Upper lobe of left lung (tissue), 6 donors: ENCODE measurements at regions not wholly inside any gene's neighbourhood (a gene's known extent, or its start where the extent isn't known, plus 50 kb on each side); places are given as distances from the start of the nearest gene placed in this dataset.

Experiments
- ATAC-seq, 2 donors: fragments of 200-7000 bp; cut with Tn5 transposase; one replicate each; pipeline ENCODE4 v1.9.1; 2022; ENCODE audit warnings: mild to moderate bottlenecking in 2 of 2, moderate library complexity in 2 of 2; ENCODE audit not compliant: low FRiP score in 2 of 2
- DNase-seq, 2 donors: peaks; one replicate each; pipeline ENCODE4 v3.0.0-alpha.2; 2019 to 2020
- H3K27ac ChIP-seq, 4 donors: fragments of 200-600 bp; sonication (generic); one replicate each; pipeline ENCODE4 v1.5.1; 2016 to 2019
- H3K27me3 ChIP-seq, 4 donors: fragments of 200-600 bp; sonication (generic); one replicate each; pipeline ENCODE4 v1.5.1; 2017 to 2019
- H3K36me3 ChIP-seq, 4 donors: fragments of 200-600 bp; sonication (generic); one replicate each; pipeline ENCODE4 v1.5.1; 2016 to 2019
- H3K4me1 ChIP-seq, 4 donors: fragments of 200-600 bp; sonication (generic); one replicate each; pipeline ENCODE4 v1.5.1; 2018 to 2019
- H3K4me3 ChIP-seq, 4 donors: fragments of 200-600 bp; sonication (generic); one replicate each; pipeline ENCODE4 v1.5.1; 2017 to 2019; ENCODE audit warnings: mild to moderate bottlenecking in 2 of 4, moderate library complexity in 1 of 4
- H3K9me3 ChIP-seq, 4 donors: fragments of 200-600 bp; sonication (generic); one replicate each; pipeline ENCODE4 v1.5.1; 2018 to 2019
- EP300 ChIP-seq, 4 donors: sonication (generic); formaldehyde crosslinking; IDR thresholded peaks; one replicate each; pipeline ENCODE4 v1.5.1; 2017; ENCODE audit warnings: antibody characterized with exemption in 4 of 4, control low read depth in 2 of 4
- POLR2A ChIP-seq, 4 donors: fragments of 450-650 bp; IDR thresholded peaks; one replicate each; pipeline ENCODE4 v1.5.1; 2016 to 2017; ENCODE audit warnings: antibody characterized with exemption in 4 of 4, mild to moderate bottlenecking in 2 of 4
- POLR2AphosphoS5 ChIP-seq, 2 donors: sonication (generic); formaldehyde crosslinking; IDR thresholded peaks; one replicate each; pipeline ENCODE4 v1.5.1; 2017; ENCODE audit warnings: antibody characterized with exemption in 2 of 2
- WGBS, 2 donors: methylation state at CpG; one replicate each; pipeline ENCODE4 v1.1.5; 2017 to 2018; 5-methylcytosine and 5-hydroxymethylcytosine counted together
- TF ChIP-seq, protein P1 (sequence below), 6 experiments: fragments of 450-650 bp in 4 of 6; fragments of 200-600 bp in 2 of 6; sonication (generic) in 2 of 6; IDR thresholded peaks; one replicate each; pipeline ENCODE4 v1.5.1; 2016 to 2019; ENCODE audit warnings: antibody characterized with exemption in 6 of 6
- donor health status: DM: no; HTN: no; CAD: no; lungs with moderate emphysema.
- donor health status: DM: no; HTN: yes; CAD: no; lungs with severe emphysema.

DNA sequence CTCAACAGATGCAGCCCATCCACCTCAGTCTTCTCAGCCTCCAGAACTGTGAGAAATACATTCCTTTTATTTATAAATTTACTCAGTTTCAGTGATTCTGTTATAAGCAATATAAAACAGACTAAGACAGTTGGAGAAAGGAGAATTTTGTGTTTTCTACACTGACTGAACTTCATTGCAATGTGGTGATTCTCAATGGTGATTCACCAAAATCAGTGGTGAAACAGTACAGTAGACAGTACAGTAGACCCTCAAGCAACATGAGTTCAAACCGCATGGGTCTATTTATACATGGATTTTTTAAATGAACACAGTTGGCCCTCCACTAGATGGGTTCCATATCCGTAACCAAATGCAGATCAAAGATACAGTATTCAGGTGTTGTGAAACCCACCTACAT lies 403.1 kb upstream of the TGFBR2 start:
- no peaks in the 10 kb centered on the region for H3K9me3 ChIP-seq
- peaks cover 0 to 4% (median under 1%) of the 10 kb centered on the region in 4 donors for H3K4me1 ChIP-seq
- no peak overlapping the region for H3K4me3 ChIP-seq
- H3K27me3 ChIP-seq: no peaks in the 10 kb centered on the region
- H3K27ac ChIP-seq: no peak overlapping the region
- TF ChIP-seq EP300 (IDR thresholded peaks at IDR 0.05): no peak
- TF ChIP-seq POLR2AphosphoS5 (IDR thresholded peaks at IDR 0.05): no peak
- TF ChIP-seq POLR2A (IDR thresholded peaks at IDR 0.05): no peak
- TF ChIP-seq, protein P1, sequence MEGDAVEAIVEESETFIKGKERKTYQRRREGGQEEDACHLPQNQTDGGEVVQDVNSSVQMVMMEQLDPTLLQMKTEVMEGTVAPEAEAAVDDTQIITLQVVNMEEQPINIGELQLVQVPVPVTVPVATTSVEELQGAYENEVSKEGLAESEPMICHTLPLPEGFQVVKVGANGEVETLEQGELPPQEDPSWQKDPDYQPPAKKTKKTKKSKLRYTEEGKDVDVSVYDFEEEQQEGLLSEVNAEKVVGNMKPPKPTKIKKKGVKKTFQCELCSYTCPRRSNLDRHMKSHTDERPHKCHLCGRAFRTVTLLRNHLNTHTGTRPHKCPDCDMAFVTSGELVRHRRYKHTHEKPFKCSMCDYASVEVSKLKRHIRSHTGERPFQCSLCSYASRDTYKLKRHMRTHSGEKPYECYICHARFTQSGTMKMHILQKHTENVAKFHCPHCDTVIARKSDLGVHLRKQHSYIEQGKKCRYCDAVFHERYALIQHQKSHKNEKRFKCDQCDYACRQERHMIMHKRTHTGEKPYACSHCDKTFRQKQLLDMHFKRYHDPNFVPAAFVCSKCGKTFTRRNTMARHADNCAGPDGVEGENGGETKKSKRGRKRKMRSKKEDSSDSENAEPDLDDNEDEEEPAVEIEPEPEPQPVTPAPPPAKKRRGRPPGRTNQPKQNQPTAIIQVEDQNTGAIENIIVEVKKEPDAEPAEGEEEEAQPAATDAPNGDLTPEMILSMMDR (IDR thresholded peaks at IDR 0.05): no peak
- DNase-seq: no peak
- no peak for ATAC-seq
- 97 to 100% methylated on average over 2 of the region's 2 CpGs for WGBS, 2 donors
- no peaks in the 10 kb centered on the region for H3K36me3 ChIP-seq

DNA sequence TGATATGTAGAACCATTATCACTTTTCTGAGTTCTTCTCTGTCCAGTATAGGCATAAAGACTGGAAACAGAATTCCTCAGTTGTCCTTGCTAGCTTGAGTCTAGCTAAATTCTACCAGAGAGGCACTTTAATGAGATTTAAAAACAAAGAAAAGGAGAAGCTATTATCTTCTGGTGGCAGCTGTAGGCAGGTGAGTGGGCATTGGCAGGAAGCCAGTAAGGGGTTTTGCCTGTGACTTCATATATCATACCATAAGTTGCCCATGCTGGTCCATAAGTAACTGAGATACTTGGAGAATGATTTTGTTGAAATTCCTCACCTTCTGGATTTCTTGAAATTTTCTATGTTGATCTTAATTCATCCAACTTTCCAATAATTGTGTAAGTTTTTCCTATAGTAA lies 402.3 kb upstream of the TGFBR2 start:
- no peaks in the 10 kb centered on the region for H3K27me3 ChIP-seq
- H3K4me3 ChIP-seq: no peak overlapping the region
- no peaks in the 10 kb centered on the region for H3K36me3 ChIP-seq
- DNase-seq (no peak), ATAC-seq (no peak)
- H3K27ac ChIP-seq: no peak overlapping the region
- TF ChIP-seq POLR2AphosphoS5 (IDR thresholded peaks at IDR 0.05): no peak
- TF ChIP-seq POLR2A (IDR thresholded peaks at IDR 0.05): no peak
- no peak for TF ChIP-seq EP300 (IDR thresholded peaks at IDR 0.05)
- TF ChIP-seq, protein P1 (IDR thresholded peaks at IDR 0.05): no peak
- no peaks in the 10 kb centered on the region for H3K4me1 ChIP-seq
- no peaks in the 10 kb centered on the region for H3K9me3 ChIP-seq

DNA sequence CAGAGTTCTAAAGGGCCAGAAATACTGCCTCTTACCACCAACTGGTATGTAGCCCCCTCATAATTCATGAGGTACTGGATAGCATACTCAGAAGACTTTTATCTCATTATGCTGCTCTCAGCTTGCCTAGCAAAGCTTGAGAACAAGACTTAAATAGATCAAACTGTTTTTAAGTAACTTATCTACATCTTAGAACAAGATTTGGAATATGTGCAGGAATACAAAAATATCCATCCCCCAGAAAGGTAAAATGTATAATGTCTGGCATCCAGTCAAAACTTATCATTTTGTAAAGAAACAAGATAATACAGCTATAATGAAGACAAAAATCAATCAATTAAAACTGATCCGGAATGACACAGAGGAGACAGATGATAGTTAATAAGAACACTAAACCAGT lies 400.4 kb upstream of the TGFBR2 start:
- TF ChIP-seq POLR2A (IDR thresholded peaks at IDR 0.05): no peak
- TF ChIP-seq, protein P1 (IDR thresholded peaks at IDR 0.05): no peak
- TF ChIP-seq EP300 (IDR thresholded peaks at IDR 0.05): no peak
- TF ChIP-seq POLR2AphosphoS5 (IDR thresholded peaks at IDR 0.05): no peak
- H3K36me3 ChIP-seq: no peaks in the 10 kb centered on the region
- 95 to 97% methylated on average over 1 of the region's 1 CpG for WGBS, 2 donors

DNA sequence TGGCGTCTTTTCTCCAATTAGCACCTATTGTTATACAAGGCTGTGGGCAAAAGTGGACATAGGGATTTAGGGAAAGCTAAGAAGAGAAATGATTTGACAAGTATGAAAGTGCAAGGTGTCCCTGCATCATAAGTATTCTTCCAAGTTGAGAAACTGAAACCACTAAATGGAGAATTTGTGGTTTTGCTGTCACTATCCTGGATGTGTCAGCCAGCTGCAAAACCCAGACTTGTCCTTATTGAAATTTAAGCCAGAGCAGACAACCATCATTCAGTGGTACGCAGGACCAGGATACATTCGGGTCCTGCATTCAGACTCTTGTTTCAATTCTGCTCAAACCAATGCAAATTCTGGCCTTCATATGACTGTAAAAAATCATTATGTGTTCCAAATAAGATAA lies 384.8 kb upstream of the TGFBR2 start:
- H3K4me1 ChIP-seq: no peaks in the 10 kb centered on the region
- H3K4me3 ChIP-seq: no peak overlapping the region
- no peak overlapping the region for H3K27ac ChIP-seq
- no peaks in the 10 kb centered on the region for H3K36me3 ChIP-seq
- H3K9me3 ChIP-seq: no peaks in the 10 kb centered on the region
- TF ChIP-seq EP300 (IDR thresholded peaks at IDR 0.05) (no peak), POLR2AphosphoS5 (IDR thresholded peaks at IDR 0.05) (no peak), POLR2A (IDR thresholded peaks at IDR 0.05) (no peak)
- TF ChIP-seq, protein P1 (IDR thresholded peaks at IDR 0.05): no peak
- ATAC-seq (peak in 1 of 2 donors; percentile 40), DNase-seq (no peak)
- H3K27me3 ChIP-seq: no peaks in the 10 kb centered on the region
- 71 to 90% methylated on average over 3 of the region's 3 CpGs for WGBS, 2 donors

More for the DNA sequence above, 400.4 kb upstream of the TGFBR2 start:
- DNase-seq (no peak), ATAC-seq (no peak)
- Histone ChIP-seq H3K4me3 (no peak overlapping the region), H3K4me1 (no peaks in the 10 kb centered on the region), H3K27me3 (no peaks in the 10 kb centered on the region), H3K9me3 (no peaks in the 10 kb centered on the region), H3K27ac (no peak overlapping the region)

DNA sequence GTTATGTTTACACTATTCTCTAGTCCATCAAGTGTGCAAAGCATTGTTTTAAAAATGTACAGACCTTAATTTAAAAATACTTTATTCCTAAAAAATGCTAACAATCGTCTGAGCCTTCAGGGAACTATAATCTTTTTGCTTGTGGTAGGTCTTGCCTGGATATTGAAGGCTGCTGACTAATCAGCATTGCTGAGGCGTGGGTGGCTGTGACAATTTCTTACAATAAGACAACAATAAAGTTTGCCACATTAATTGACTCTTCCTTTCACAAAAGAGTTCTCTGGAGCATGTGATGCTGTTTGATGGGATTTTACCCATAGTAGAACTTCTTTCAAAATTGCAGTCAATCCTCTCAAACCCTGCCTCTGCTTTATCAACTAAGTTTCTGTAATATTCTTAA lies 384.0 kb upstream of the TGFBR2 start:
- no peak for ATAC-seq
- 77 to 90% methylated on average over 2 of the region's 2 CpGs for WGBS, 2 donors
- TF ChIP-seq EP300 (IDR thresholded peaks at IDR 0.05): no peak
- TF ChIP-seq, protein P1 (IDR thresholded peaks at IDR 0.05): no peak
- no peak for TF ChIP-seq POLR2AphosphoS5 (IDR thresholded peaks at IDR 0.05)
- TF ChIP-seq POLR2A (IDR thresholded peaks at IDR 0.05): no peak

More for the DNA sequence above, 384.0 kb upstream of the TGFBR2 start:
- H3K4me1 ChIP-seq: peaks cover 0 to 4% (median 4%) of the 10 kb centered on the region in 4 donors
- no peak for DNase-seq
- no peaks in the 10 kb centered on the region for H3K36me3 ChIP-seq
- no peaks in the 10 kb centered on the region for H3K27me3 ChIP-seq
- no peak overlapping the region for H3K4me3 ChIP-seq
- no peaks in the 10 kb centered on the region for H3K9me3 ChIP-seq
- no peak overlapping the region for H3K27ac ChIP-seq
